BJ (cell line): ENCODE measurements at regions not wholly inside any gene's neighbourhood (a gene's known extent, or its start where the extent isn't known, plus 50 kb on each side); places are given as distances from the start of the nearest gene placed in this dataset.

ENCODE experiments used
- CTCF ChIA-PET: fragments of 350-600 bp; formaldehyde crosslinking; extraction: SDS; loops from one replicate; lab custom pipeline; 2021; ENCODE audit warnings: antibody characterized with exemption, inconsistent platforms; lab: Yijun Ruan, JAX
- POLR2A ChIA-PET: fragments of 300-600 bp; sonication (Branson Sonifier 250); formaldehyde crosslinking; extraction: SDS; loops from one replicate; lab custom pipeline; 2021; ENCODE audit warnings: antibody characterized with exemption; lab: Charles Lee
- DNase-seq: peaks from one replicate; pipeline ENCODE4 v3.0.0-alpha.2; 2011; ENCODE audit warnings: low read depth
- H3K27me3 ChIP-seq: 2 replicates; pipeline ENCODE4 v1.6.0; 2011; ENCODE audit warnings: low read length; ENCODE audit not compliant: control insufficient read depth, insufficient read depth
- H3K36me3 ChIP-seq: 2 replicates; pipeline ENCODE4 v1.5.1; 2011; ENCODE audit warnings: low read length; ENCODE audit not compliant: control insufficient read depth, insufficient read depth
- H3K4me3 ChIP-seq: 2 replicates; pipeline ENCODE4 v1.5.1; 2011; ENCODE audit warnings: low read depth, mild to moderate bottlenecking, control low read depth, low read length
- CTCF ChIP-seq: IDR thresholded peaks from 2 replicates; pipeline ENCODE4 v1.5.1; 2011; ENCODE audit warnings: low read depth, mild to moderate bottlenecking, control low read depth, inconsistent platforms, low read length, moderate library complexity; ENCODE audit not compliant: insufficient read depth

DNA sequence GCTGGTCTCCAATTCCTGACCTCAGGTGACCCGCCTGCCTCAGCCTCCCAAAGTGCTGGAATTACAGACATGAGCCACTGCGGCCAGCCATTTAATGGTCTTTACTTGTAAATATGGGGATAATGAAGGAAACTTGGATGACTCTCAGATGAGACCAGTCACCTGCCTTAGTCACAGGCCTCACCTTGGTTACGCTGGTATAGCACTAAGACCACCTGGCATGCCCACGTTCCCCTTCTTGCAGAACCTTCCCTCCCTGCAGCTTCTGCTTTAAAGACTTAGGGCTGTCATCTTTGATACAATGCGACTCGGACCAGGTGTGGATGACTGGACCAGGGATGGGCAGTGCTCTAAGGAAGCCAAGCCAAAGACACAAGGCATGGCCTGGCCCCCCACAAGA is 629.9 kb downstream of the CCDC171 start:
- TF ChIP-seq CTCF = no peak
- ChIA-PET CTCF (no interaction called here), POLR2A (interaction anchor here (0.6 kb wide), 1 partner anchor 16 kb away, joined by 11 read pairs; no protein-coding TSS in a partner anchor)
- Histone ChIP-seq H3K27me3 (no peaks in the 10 kb centered on the region), H3K36me3 (no peaks in the 10 kb centered on the region), H3K4me3 (no peak overlapping the region)
- DNase-seq = no peak

DNA sequence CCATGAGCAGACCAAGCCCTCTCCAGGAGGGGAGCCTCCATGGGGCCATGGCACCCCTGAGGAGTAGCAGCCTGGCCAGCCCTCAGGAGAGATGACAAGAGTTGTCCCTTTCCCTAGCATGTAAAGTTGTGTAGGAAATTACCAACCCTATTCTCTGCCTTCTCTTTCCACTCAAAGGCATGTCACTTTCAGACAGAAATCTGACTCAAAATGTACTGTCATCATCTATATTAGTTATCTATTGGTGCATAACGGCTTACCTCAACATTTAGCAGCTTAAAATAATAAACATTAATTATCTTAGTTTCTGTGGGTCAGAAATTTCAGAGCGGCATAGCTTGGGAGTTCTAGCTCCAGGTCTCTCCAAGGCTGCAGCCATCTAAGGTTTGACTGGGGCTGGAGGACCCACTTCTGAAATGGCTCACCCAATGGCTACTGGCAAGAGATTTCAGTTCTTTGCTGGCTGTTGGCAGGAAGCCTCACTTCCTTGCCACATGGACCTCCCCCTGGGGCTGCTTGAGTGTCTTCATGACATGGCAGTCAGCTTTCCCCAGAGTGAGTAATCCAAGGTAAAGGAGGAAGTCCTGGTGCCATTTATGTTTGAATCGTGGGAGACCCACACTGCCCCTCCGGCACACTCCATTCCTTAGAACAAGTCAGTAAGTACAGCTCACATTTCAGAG is 632.3 kb downstream of the CCDC171 start:
- CTCF ChIA-PET = no interaction called here
- POLR2A ChIA-PET = no interaction called here

DNA sequence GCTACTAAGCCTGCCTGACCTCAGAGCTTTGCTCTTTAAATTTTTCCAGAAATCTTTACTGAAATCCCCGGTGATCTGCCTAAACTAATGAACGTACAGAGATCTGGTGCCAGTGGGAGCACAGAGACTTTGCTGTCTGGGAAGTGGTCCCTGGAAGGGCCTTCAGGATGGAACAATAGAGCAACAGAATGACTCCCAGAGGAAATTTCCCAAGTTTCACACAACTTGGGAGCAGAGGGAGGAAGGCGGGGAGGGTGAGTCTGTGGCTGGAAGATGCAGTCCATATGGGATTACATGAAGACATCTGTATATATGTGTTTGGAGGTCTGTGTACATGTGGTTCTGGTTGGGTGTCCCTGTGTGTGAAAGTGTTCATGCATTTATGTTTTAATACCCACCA is 638.3 kb downstream of the CCDC171 start:
- ChIA-PET POLR2A (no interaction called here), CTCF (interaction anchor here (0.6 to 1.6 kb wide), 2 partner anchors 10 to 95 kb away, joined by 3 read pairs; no protein-coding TSS in a partner anchor)
- TF ChIP-seq CTCF = no peak

More for the DNA sequence above, 632.3 kb downstream of the CCDC171 start:
- no peaks in the 10 kb centered on the region for H3K27me3 ChIP-seq
- TF ChIP-seq CTCF = no peak
- no peak for DNase-seq
- H3K4me3 ChIP-seq = no peak overlapping the region
- H3K36me3 ChIP-seq = no peaks in the 10 kb centered on the region

DNA sequence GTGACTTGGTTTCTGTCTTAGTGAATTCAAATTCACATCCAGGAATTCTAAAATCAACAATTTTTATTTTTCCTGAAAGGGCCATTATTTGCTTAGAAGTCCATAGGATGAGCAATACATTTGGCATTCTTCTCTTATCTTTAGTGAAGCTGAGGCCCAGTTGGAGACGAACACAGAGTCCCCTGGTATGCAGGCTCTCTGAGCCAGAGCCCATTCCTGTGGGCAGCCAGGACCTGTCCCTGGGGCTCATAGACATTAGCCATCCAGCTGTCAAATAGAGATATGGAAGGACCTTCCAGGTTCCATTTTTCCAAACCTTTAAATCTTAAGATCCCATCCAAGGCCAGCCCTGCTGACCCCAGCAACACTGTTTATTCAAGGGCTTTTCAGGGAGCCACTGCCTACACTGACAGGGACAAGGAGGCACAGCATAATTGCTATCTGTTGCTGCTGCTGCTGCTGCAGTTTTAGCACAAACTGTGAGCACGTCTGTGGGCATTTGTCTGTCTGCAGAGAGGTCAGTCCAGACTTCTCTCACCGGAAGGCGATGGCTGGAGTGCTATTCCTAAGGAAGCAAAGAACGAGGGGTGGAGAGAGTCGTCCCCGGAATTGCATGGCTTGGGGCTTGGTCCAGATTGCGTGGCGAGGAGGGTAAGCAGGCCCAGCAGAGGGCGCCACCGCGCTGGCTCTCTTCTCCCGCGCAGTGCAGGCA is 639.0 kb downstream of the CCDC171 start:
- ChIA-PET CTCF (interaction anchor here (0.6 to 1.6 kb wide), 4 partner anchors 9 to 94 kb away, joined by 3 read pairs; no protein-coding TSS in a partner anchor), POLR2A (no interaction called here)
- H3K4me3 ChIP-seq = no peak overlapping the region

More for the DNA sequence above, 638.3 kb downstream of the CCDC171 start:
- no peak for DNase-seq
- H3K4me3 ChIP-seq = no peak overlapping the region
- no peaks in the 10 kb centered on the region for H3K27me3 ChIP-seq
- H3K36me3 ChIP-seq = no peaks in the 10 kb centered on the region

More for the DNA sequence above, 639.0 kb downstream of the CCDC171 start:
- Histone ChIP-seq H3K27me3 (no peaks in the 10 kb centered on the region), H3K36me3 (no peaks in the 10 kb centered on the region)
- TF ChIP-seq CTCF = peak; percentile 91
- no peak for DNase-seq
